MM.1S (cell line): ENCODE measurements at regions not wholly inside any gene's neighbourhood (a gene's known extent, or its start where the extent isn't known, plus 50 kb on each side); places are given as distances from the start of the nearest gene placed in this dataset.

Source experiments
- DNase-seq: peaks from one replicate; pipeline ENCODE4 v3.0.0-alpha.2; 2015
- H2AFZ ChIP-seq: fragments of 300-600 bp; sonication (generic); 2 replicates; pipeline ENCODE4 v1.6.0; 2016; ENCODE audit warnings: antibody characterized with exemption, low read length
- H3F3A ChIP-seq: fragments of 300-600 bp; sonication (generic); 2 replicates; pipeline ENCODE4 v1.6.1; 2016; ENCODE audit warnings: mild to moderate bottlenecking, antibody characterized with exemption, low read length, moderate library complexity, mixed read lengths; ENCODE audit not compliant: insufficient read depth
- H3K27ac ChIP-seq: fragments of 300-600 bp; sonication (generic); 2 replicates; pipeline ENCODE4 v1.5.1; 2016; ENCODE audit warnings: mild to moderate bottlenecking, low read length
- H3K27me3 ChIP-seq: fragments of 300-600 bp; sonication (generic); replicated peaks from 2 replicates; pipeline ENCODE4 v1.6.0; 2016; ENCODE audit warnings: low read length; ENCODE audit not compliant: insufficient read depth
- H3K36me3 ChIP-seq: fragments of 300-600 bp; sonication (generic); replicated peaks from 2 replicates; pipeline ENCODE4 v1.6.1; 2016; ENCODE audit warnings: mild to moderate bottlenecking, low read length, mixed read lengths; ENCODE audit not compliant: insufficient read depth
- H3K4me1 ChIP-seq: fragments of 300-600 bp; sonication (generic); 2 replicates; pipeline ENCODE4 v1.6.1; 2016; ENCODE audit warnings: low read length, mixed read lengths
- H3K4me2 ChIP-seq: fragments of 300-600 bp; sonication (generic); 2 replicates; pipeline ENCODE4 v1.6.0; 2016; ENCODE audit warnings: low read depth, low read length
- H3K4me3 ChIP-seq: fragments of 300-600 bp; sonication (generic); 2 replicates; pipeline ENCODE4 v1.5.1; 2016; ENCODE audit warnings: low read length, mixed read lengths
- H3K79me2 ChIP-seq: fragments of 300-600 bp; sonication (generic); 2 replicates; pipeline ENCODE4 v1.6.1; 2016; ENCODE audit warnings: mixed run types, low read length, mixed read lengths
- H3K9ac ChIP-seq: fragments of 300-600 bp; sonication (generic); 2 replicates; pipeline ENCODE4 v1.6.1; 2016; ENCODE audit warnings: low read length, mixed read lengths
- H3K9me2 ChIP-seq: fragments of 300-600 bp; sonication (generic); replicated peaks from 2 replicates; pipeline ENCODE4 v1.6.1; 2016; ENCODE audit warnings: mild to moderate bottlenecking, low read length, mixed read lengths; ENCODE audit not compliant: insufficient read depth
- H3K9me3 ChIP-seq: fragments of 300-600 bp; sonication (generic); replicated peaks from 2 replicates; pipeline ENCODE4 v1.6.1; 2016; ENCODE audit warnings: mild to moderate bottlenecking, low read length, mixed read lengths; ENCODE audit not compliant: insufficient read depth
- H4K20me1 ChIP-seq: fragments of 300-600 bp; sonication (generic); 2 replicates; pipeline ENCODE4 v1.6.1; 2016; ENCODE audit warnings: mild to moderate bottlenecking, low read length, moderate library complexity, mixed read lengths; ENCODE audit not compliant: insufficient read depth
- CTCF ChIP-seq: fragments of 300-600 bp; sonication (generic); IDR thresholded peaks from 2 replicates; pipeline ENCODE4 v1.5.1; 2016; ENCODE audit warnings: antibody characterized with exemption, low read length, mixed read lengths
- EZH2 ChIP-seq: fragments of 300-600 bp; sonication (generic); optimal IDR thresholded peaks from 2 replicates; pipeline ENCODE3; 2017; ENCODE audit warnings: low read depth, mild to moderate bottlenecking, antibody characterized with exemption, low read length, mixed read lengths
- EZH2phosphoT487 ChIP-seq: fragments of 300-600 bp; sonication (generic); IDR thresholded peaks from 2 replicates; pipeline ENCODE4 v1.6.1; 2018; ENCODE audit warnings: antibody characterized with exemption, low read length

GRCh38 chr13:46951516-46951915 is 54.7 kb upstream of the HTR2A start:
- Histone ChIP-seq H3K4me2 (no peak overlapping the region), H3F3A (no peaks in the 10 kb centered on the region), H3K27ac (no peak overlapping the region), H3K27me3 (no peaks in the 10 kb centered on the region), H3K79me2 (no peaks in the 10 kb centered on the region), H4K20me1 (no peaks in the 10 kb centered on the region), H2AFZ (no peak overlapping the region), H3K4me3 (no peak overlapping the region), H3K9me2 (no peaks in the 10 kb centered on the region), H3K9ac (no peak overlapping the region), H3K9me3 (no peaks in the 10 kb centered on the region), H3K4me1 (no peaks in the 10 kb centered on the region), H3K36me3 (no peaks in the 10 kb centered on the region)
- DNase-seq, result no peak
- TF ChIP-seq CTCF (no peak), EZH2 (no peak), EZH2phosphoT487 (no peak)

GRCh38 chr13:46949211-46949610 is 52.4 kb upstream of the HTR2A start:
- Histone ChIP-seq H2AFZ (no peak overlapping the region), H3K9me2 (no peaks in the 10 kb centered on the region), H3K79me2 (no peaks in the 10 kb centered on the region), H3F3A (no peaks in the 10 kb centered on the region), H3K9ac (no peak overlapping the region), H3K9me3 (no peaks in the 10 kb centered on the region), H3K36me3 (no peaks in the 10 kb centered on the region), H4K20me1 (no peaks in the 10 kb centered on the region), H3K27ac (no peak overlapping the region), H3K4me3 (no peak overlapping the region), H3K27me3 (no peaks in the 10 kb centered on the region), H3K4me1 (no peaks in the 10 kb centered on the region), H3K4me2 (no peak overlapping the region)
- no peak for DNase-seq
- no peak for TF ChIP-seq EZH2
- no peak for TF ChIP-seq EZH2phosphoT487
- TF ChIP-seq CTCF, result no peak

- no peak for DNase-seq
- Histone ChIP-seq H3K36me3 (no peaks in the 10 kb centered on the region), H3K79me2 (no peaks in the 10 kb centered on the region), H4K20me1 (no peaks in the 10 kb centered on the region), H3K4me3 (no peak overlapping the region), H3K9me2 (no peaks in the 10 kb centered on the region), H3K4me2 (no peak overlapping the region), H3K9ac (no peak overlapping the region), H3K4me1 (no peaks in the 10 kb centered on the region), H3K9me3 (no peaks in the 10 kb centered on the region), H3F3A (no peaks in the 10 kb centered on the region), H3K27me3 (no peaks in the 10 kb centered on the region), H3K27ac (no peak overlapping the region), H2AFZ (no peak overlapping the region)
- TF ChIP-seq CTCF (no peak), EZH2phosphoT487 (no peak), EZH2 (no peak)
Observed at GRCh38 chr13:46948338-46948737, 51.5 kb upstream of the HTR2A start.
